ENCODE measurements at regions not wholly inside any gene's neighbourhood (a gene's known extent, or its start where the extent isn't known, plus 50 kb on each side); places are given as distances from the start of the nearest gene placed in this dataset.

DNA sequence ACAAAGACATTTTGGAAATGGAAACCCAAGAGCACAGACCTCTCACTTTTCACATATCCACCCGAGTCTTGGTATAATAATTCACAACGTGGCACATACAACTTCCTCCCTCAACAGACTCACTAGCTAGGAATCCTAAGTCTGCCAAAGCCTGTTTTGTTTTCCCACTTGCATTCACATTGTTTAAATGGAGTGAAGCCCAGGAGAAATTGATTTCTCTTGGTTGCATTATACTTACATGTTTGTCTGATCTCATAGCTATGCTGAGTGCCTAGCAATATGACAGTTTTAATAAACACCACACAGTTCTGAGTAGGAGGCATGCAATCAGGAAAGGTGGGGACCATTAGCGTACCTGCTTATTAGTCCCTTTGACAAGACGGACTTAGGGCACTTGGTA is 348.6 kb upstream of the ADGRL4 start:
- Mint-ChIP-seq H3K4me3 (no peak overlapping the region), H3K27ac (ENCODE audit: low read depth) (no peak overlapping the region), H3K9me3 (peaks cover 14% of the 10 kb centered on the region), H3K27me3 (no peaks in the 10 kb centered on the region), H3K4me1 (no peaks in the 10 kb centered on the region), H3K36me3 (ENCODE audit: insufficient read depth) (no peaks in the 10 kb centered on the region)
- ATAC-seq (replicated peaks; ENCODE audit: extremely low read depth, poor library complexity, severe bottlenecking) (no peak), DNase-seq (ENCODE audit: low spot score in 2 of 2) (no peak)

DNA sequence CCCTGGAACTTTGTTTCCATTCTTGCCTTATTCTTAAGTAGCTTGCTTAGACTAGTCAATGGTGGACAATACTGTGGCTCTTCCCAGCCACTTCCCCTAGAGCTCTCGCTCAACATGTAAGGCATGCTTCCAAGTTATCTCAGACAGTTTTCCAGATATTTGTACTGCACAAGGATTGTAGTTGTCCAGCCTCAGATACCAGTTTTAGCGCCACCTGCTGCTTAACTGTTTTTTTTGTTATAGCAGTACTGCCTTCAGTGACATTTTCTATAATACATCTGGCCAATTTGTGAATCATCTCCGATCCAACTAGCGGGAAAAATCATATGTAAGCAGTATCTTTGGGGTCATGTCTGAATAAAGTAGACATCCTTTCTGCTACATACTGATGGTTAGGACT is 346.7 kb upstream of the ADGRL4 start:
- DNase-seq (ENCODE audit: low spot score in 2 of 2): no peak
- Mint-ChIP-seq H3K4me1 (no peaks in the 10 kb centered on the region), H3K9me3 (peaks cover 14% of the 10 kb centered on the region), H3K36me3 (ENCODE audit: insufficient read depth) (no peaks in the 10 kb centered on the region), H3K4me3 (no peak overlapping the region), H3K27ac (ENCODE audit: low read depth) (no peak overlapping the region), H3K27me3 (no peaks in the 10 kb centered on the region)
- no peak for ATAC-seq (replicated peaks; ENCODE audit: extremely low read depth, poor library complexity, severe bottlenecking)

DNA sequence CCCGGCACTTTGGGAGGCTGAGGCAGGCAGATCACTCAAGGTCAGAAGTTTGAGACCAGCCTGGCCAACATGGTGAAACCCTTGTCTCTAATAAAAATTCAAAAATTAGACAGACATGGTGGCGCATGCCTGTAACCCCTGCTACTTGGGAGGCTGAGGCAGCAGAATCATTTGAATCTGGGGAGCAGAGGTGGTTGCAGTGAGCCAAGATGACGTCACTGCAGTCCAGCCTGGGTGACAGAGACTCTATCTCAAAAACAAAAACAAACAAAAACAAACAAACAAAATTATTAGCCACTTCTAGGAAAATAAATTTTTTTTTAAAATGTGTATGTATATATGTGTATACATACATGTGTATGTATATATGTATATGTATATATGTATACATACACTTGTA is 320.3 kb upstream of the ADGRL4 start:
- ATAC-seq (replicated peaks; ENCODE audit: extremely low read depth, poor library complexity, severe bottlenecking): no peak
- Mint-ChIP-seq H3K36me3 (ENCODE audit: insufficient read depth) (no peaks in the 10 kb centered on the region), H3K9me3 (peaks cover 8% of the 10 kb centered on the region), H3K4me3 (no peak overlapping the region), H3K27me3 (no peaks in the 10 kb centered on the region), H3K4me1 (no peaks in the 10 kb centered on the region), H3K27ac (ENCODE audit: low read depth) (no peak overlapping the region)
- no peak for DNase-seq (ENCODE audit: low spot score in 2 of 2)

DNA sequence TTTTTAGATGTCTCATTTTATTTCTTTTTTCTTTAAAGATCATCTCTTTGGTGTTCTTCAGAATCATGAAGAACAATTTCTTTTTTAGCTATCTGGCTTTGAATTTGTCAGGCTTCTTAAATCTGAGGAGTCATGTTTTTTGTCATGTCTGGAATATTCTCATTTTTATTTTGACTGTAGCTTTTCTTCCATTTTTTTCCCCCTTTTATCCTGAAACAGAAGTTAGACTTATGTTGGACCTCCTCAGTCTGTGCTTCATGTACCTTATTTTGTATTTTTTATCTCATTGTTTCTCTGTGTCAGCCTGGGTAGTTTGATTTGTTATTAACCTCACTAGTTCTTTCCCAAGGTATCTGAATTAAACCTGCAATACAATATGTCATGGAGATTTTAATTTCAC is 319.2 kb upstream of the ADGRL4 start:
- peaks cover 8% of the 10 kb centered on the region for H3K9me3 Mint-ChIP-seq
- no peak overlapping the region for H3K27ac Mint-ChIP-seq (ENCODE audit: low read depth)
- ATAC-seq (replicated peaks; ENCODE audit: extremely low read depth, poor library complexity, severe bottlenecking) (no peak), DNase-seq (ENCODE audit: low spot score in 2 of 2) (no peak)
- H3K4me1 Mint-ChIP-seq: no peaks in the 10 kb centered on the region
- no peak overlapping the region for H3K4me3 Mint-ChIP-seq
- H3K27me3 Mint-ChIP-seq: no peaks in the 10 kb centered on the region
- H3K36me3 Mint-ChIP-seq (ENCODE audit: insufficient read depth): no peaks in the 10 kb centered on the region

DNA sequence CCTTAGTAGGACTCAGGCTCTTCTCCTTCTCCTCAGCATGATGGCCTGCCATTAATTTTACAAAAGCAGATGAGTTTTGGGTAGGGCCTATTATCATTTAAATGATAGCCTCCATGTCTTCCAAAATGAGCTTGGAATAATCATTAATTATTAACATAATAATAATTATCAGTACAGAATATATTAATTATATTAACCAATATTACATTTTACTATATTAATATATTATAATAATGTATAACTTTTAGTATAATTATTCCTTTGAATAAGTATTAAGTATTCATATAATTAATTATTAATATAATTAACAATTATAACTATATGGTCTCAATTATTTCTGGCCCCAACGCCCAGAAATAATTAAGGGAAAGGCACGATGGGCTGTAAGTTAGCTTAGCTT is 318.6 kb upstream of the ADGRL4 start:
- H3K4me1 Mint-ChIP-seq: no peaks in the 10 kb centered on the region
- H3K27ac Mint-ChIP-seq (ENCODE audit: low read depth): no peak overlapping the region
- H3K36me3 Mint-ChIP-seq (ENCODE audit: insufficient read depth): no peaks in the 10 kb centered on the region
- no peak for DNase-seq (ENCODE audit: low spot score in 2 of 2)
- no peaks in the 10 kb centered on the region for H3K27me3 Mint-ChIP-seq
- no peak overlapping the region for H3K4me3 Mint-ChIP-seq
- no peak for ATAC-seq (replicated peaks; ENCODE audit: extremely low read depth, poor library complexity, severe bottlenecking)
- peaks cover 8% of the 10 kb centered on the region for H3K9me3 Mint-ChIP-seq

DNA sequence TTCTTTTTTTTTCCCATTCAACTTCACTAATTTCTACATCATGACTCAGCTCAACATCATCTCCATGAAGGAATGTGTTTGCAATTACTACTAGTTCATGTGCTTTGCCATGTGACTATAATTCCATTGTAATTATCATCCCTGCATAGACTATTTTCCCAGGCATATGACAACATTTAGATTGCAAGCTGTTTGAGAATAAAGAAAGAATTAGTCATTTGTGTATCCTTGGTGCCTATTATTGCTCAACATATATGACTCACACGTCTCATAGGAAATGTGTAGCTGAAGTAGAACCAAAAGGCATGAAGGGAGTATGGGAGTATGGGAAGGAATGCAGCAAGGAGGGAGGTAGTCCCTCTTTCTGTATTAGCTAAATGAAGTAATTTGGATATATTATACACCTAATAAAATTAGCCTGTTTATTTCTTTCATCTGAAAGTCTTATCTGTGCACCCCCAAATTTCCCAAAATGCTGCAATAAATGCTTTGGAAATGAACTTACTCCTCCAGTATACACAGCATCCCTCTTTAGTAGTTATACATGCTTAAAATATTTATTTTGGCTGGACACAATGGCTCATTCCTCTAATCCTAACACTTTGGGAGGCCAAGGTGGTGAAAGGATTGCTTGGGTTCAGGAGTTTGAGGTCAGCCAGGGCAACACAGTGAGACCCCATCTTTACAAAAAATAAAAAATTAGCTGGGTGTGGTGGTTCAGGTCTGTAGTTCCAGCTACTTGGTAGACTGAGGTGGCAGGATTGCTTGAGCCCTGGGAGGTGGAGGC is 316.9 kb upstream of the ADGRL4 start:
- no peaks in the 10 kb centered on the region for H3K36me3 Mint-ChIP-seq (ENCODE audit: insufficient read depth)
- no peak for ATAC-seq (replicated peaks; ENCODE audit: extremely low read depth, poor library complexity, severe bottlenecking)
- peaks cover 11% of the 10 kb centered on the region for H3K9me3 Mint-ChIP-seq
- H3K4me3 Mint-ChIP-seq: no peak overlapping the region
- H3K4me1 Mint-ChIP-seq: no peaks in the 10 kb centered on the region
- no peak for DNase-seq (ENCODE audit: low spot score in 2 of 2)
- no peak overlapping the region for H3K27ac Mint-ChIP-seq (ENCODE audit: low read depth)
- H3K27me3 Mint-ChIP-seq: no peaks in the 10 kb centered on the region

DNA sequence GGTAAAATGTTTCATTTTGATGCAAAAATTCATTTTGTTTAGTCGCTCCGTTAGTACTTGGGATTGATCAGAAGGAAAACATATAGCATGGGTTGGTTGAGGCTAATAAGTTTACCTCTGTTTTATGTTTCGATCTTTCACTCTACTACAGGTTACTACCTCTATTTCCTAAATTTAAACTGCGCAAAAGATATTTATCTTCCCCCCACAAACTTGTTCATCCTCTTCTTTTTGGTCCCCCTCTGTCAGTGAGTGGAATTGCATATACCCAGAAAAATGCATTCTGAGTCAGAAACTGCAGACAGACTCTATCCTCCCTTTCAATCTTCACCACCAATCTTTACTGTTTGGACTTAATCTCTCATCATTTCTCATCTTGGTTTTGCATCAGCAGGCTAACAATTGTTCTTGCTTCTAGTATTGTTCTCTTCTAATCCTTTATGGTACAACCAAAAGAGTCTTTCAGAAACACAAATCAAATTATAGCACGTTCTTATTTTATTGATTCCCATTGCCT is 316.0 kb upstream of the ADGRL4 start:
- H3K27ac Mint-ChIP-seq (ENCODE audit: low read depth): no peak overlapping the region

DNA sequence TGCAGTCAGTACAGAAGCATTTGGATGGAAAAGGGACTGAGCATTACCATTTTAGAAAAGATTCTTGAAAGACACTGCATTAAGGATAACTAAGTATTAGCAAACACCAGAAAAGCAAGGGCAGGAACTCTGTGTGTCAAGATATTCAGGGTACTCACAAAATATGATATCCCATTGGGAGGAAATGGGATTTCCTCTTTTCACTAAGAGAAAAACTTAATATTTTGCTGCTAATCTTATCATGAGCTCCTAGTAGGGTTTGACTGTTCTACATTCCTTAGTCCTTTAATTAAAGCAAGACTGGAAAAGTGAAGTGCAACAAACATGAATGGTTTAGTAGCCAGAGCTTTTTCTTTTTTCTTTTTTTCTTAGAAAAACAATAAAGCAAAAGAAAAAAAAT is 305.9 kb upstream of the ADGRL4 start:
- H3K4me1 Mint-ChIP-seq: no peaks in the 10 kb centered on the region
- no peak for DNase-seq (ENCODE audit: low spot score in 2 of 2)
- no peaks in the 10 kb centered on the region for H3K36me3 Mint-ChIP-seq (ENCODE audit: insufficient read depth)
- no peak overlapping the region for H3K27ac Mint-ChIP-seq (ENCODE audit: low read depth)
- no peak overlapping the region for H3K4me3 Mint-ChIP-seq
- no peaks in the 10 kb centered on the region for H3K27me3 Mint-ChIP-seq
- no peak for ATAC-seq (replicated peaks; ENCODE audit: extremely low read depth, poor library complexity, severe bottlenecking)
- peaks cover 5% of the 10 kb centered on the region for H3K9me3 Mint-ChIP-seq

More for the DNA sequence above, 316.0 kb upstream of the ADGRL4 start:
- Mint-ChIP-seq H3K9me3 (peaks cover 13% of the 10 kb centered on the region), H3K4me3 (no peak overlapping the region), H3K4me1 (no peaks in the 10 kb centered on the region), H3K27me3 (no peaks in the 10 kb centered on the region), H3K36me3 (ENCODE audit: insufficient read depth) (no peaks in the 10 kb centered on the region)
- no peak for DNase-seq (ENCODE audit: low spot score in 2 of 2)
- no peak for ATAC-seq (replicated peaks; ENCODE audit: extremely low read depth, poor library complexity, severe bottlenecking)

DNA sequence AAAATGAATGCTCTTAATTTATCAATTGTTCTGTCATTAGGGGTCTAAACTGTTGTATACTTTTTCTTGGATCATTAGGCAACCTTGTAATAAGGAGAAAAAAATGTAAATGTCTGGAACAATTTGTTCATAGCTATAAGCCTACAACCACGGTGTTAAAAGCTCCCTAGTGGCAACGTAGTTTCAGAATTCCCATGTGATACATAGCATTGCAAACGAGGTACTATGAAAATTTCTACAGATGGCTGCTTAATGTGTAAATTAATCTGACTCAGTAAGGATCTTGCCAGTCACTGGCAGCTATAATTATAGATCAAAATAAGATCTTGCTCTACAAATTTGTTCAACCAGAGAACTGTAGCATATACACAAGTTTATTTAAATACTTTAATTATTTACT is 304.1 kb upstream of the ADGRL4 start:
- H3K27me3 Mint-ChIP-seq: no peaks in the 10 kb centered on the region
- H3K36me3 Mint-ChIP-seq (ENCODE audit: insufficient read depth): no peaks in the 10 kb centered on the region
- no peak overlapping the region for H3K4me3 Mint-ChIP-seq
- no peak for ATAC-seq (replicated peaks; ENCODE audit: extremely low read depth, poor library complexity, severe bottlenecking)
- no peaks in the 10 kb centered on the region for H3K4me1 Mint-ChIP-seq
- H3K9me3 Mint-ChIP-seq: peaks cover 5% of the 10 kb centered on the region
- DNase-seq (ENCODE audit: low spot score in 2 of 2): no peak
- H3K27ac Mint-ChIP-seq (ENCODE audit: low read depth): no peak overlapping the region

DNA sequence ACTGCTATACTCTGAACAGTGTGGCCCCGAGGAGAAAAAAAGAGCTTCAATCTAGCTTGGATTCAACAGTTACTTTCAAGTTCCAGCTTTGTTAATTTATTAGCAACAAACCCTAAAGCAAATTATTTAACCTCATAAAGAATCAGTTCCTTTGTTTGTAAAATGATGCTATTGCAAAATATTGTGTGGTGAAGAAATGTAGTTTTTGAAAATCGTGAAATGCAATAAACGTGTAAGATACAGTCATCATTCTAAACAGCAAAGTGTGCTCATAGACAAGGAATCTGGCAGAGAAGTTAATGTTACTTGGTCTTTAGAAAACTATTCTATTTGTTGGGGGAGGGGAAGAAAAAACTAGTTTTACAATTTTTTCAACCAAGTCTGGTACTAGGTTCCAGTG is 297.6 kb upstream of the ADGRL4 start:
- no peak overlapping the region for H3K27ac Mint-ChIP-seq (ENCODE audit: low read depth)
- no peak overlapping the region for H3K4me3 Mint-ChIP-seq
- no peaks in the 10 kb centered on the region for H3K27me3 Mint-ChIP-seq
- no peaks in the 10 kb centered on the region for H3K36me3 Mint-ChIP-seq (ENCODE audit: insufficient read depth)
- ATAC-seq (replicated peaks; ENCODE audit: extremely low read depth, poor library complexity, severe bottlenecking) (no peak), DNase-seq (ENCODE audit: low spot score in 2 of 2) (no peak)
- no peaks in the 10 kb centered on the region for H3K4me1 Mint-ChIP-seq
- peaks cover 11% of the 10 kb centered on the region for H3K9me3 Mint-ChIP-seq

DNA sequence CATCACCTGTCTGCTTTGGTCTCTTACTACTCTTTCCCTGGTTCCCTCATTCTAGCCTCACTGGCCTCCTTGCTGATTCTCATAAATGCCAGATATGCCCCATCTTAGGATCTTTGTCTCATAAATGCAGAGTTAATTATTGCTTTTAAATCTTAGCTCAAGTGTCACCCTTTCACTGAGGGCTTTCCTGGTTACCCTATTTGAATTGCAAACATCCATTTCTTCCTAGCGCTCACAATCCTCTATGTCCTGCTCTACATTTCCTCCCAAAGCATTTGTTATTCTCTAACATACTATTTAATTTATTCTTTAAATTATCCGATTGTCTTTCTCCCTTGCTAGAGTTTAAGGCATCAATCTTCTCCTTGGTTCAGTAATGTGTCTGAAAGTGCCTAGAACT is 296.5 kb upstream of the ADGRL4 start:
- H3K9me3 Mint-ChIP-seq: peaks cover 11% of the 10 kb centered on the region
- ATAC-seq (replicated peaks; ENCODE audit: extremely low read depth, poor library complexity, severe bottlenecking) (no peak), DNase-seq (ENCODE audit: low spot score in 2 of 2) (no peak)
- no peaks in the 10 kb centered on the region for H3K27me3 Mint-ChIP-seq
- H3K4me1 Mint-ChIP-seq: no peaks in the 10 kb centered on the region
- H3K4me3 Mint-ChIP-seq: no peak overlapping the region
- H3K27ac Mint-ChIP-seq (ENCODE audit: low read depth): no peak overlapping the region
- H3K36me3 Mint-ChIP-seq (ENCODE audit: insufficient read depth): no peaks in the 10 kb centered on the region

DNA sequence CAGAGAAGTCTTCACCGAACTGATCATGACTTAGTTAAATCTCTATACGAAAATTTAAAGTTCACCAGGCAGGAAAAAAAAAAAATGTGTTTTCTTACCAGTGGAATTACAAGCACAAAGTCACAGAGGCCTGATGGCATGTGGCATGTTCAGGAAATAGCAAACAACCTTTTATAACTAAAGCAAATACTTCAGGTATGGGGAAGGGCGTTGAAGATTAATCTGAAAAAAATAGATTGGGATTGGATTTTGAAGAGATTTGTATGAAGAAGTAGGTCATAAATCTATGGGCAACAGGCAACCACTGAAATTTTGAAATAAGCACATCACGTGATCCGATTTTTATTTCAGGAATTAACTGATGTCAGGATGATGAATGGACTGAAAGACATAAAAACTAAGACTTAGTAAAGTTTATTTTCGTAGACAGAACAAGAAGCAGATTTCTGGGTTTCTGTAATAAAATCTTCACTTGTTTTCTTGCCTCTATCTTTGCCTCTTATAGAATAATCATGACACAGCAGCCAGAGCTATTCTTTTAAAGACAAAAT is 295.9 kb upstream of the ADGRL4 start:
- DNase-seq (ENCODE audit: low spot score in 2 of 2): no peak
- Mint-ChIP-seq H3K27me3 (no peaks in the 10 kb centered on the region), H3K9me3 (peaks cover 5% of the 10 kb centered on the region), H3K4me3 (no peak overlapping the region), H3K4me1 (no peaks in the 10 kb centered on the region), H3K36me3 (ENCODE audit: insufficient read depth) (no peaks in the 10 kb centered on the region), H3K27ac (ENCODE audit: low read depth) (no peak overlapping the region)
- ATAC-seq (replicated peaks; ENCODE audit: extremely low read depth, poor library complexity, severe bottlenecking): no peak

DNA sequence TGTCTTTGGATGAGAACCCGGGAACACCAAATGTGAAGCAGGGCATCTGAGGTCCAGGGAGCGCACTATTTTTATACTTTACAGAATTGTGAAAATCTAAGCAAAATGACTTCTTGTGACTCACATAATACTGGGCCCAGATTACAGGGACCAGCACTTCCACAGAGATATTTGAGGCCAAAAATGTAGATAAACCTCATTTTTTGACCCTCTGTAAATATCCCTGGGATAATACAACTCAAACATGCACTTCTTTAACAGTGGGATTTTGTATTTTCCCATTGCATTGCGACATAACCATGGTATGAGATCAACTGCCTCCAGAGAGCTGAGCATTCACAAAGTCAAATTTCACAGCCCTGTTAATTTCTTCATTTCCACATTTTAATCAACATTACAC is 289.4 kb upstream of the ADGRL4 start:
- Mint-ChIP-seq H3K9me3 (peaks cover 14% of the 10 kb centered on the region), H3K27ac (ENCODE audit: low read depth) (no peak overlapping the region), H3K36me3 (ENCODE audit: insufficient read depth) (no peaks in the 10 kb centered on the region), H3K4me3 (no peak overlapping the region), H3K27me3 (no peaks in the 10 kb centered on the region), H3K4me1 (no peaks in the 10 kb centered on the region)
- ATAC-seq (replicated peaks; ENCODE audit: extremely low read depth, poor library complexity, severe bottlenecking): no peak
- no peak for DNase-seq (ENCODE audit: low spot score in 2 of 2)

Measured in central memory CD8-positive, alpha-beta T cell (primary cell).